Esophagus squamous epithelium (tissue), 4 donors: ENCODE measurements at regions not wholly inside any gene's neighbourhood (a gene's known extent, or its start where the extent isn't known, plus 50 kb on each side); places are given as distances from the start of the nearest gene placed in this dataset.

Experiments used
- CTCF ChIP-seq, 6 experiments: fragments of 450-650 bp in 4 of 6; fragments of 200-600 bp in 2 of 6; sonication (generic) in 2 of 6; IDR thresholded peaks; one replicate each; pipeline ENCODE4 v1.5.1; 2016 to 2019; ENCODE audit warnings: antibody characterized with exemption in 6 of 6, mild to moderate bottlenecking in 4 of 6, moderate library complexity in 4 of 6
- POLR2A ChIP-seq, 4 donors: fragments of 450-650 bp; IDR thresholded peaks; one replicate each; pipeline ENCODE4 v1.6.1; 2017; ENCODE audit warnings: antibody characterized with exemption in 4 of 4, mild to moderate bottlenecking in 4 of 4, moderate library complexity in 3 of 4

GRCh38 chr14:100391724-100392123, 68.6 kb downstream of the SLC25A47 start:
- TF ChIP-seq CTCF (IDR thresholded peaks at IDR 0.05) (no peak), POLR2A (IDR thresholded peaks at IDR 0.05) (no peak)
